Endodermal cell (in vitro differentiated cells): ENCODE measurements at regions not wholly inside any gene's neighbourhood (a gene's known extent, or its start where the extent isn't known, plus 50 kb on each side); places are given as distances from the start of the nearest gene placed in this dataset.
"Not testable (repeated sequence)": the region's sequence is repeated elsewhere in the genome, so short reads cannot be mapped to it uniquely, and the experiment has no call there.

Experiments used
- DNase-seq: peaks from one replicate; pipeline ENCODE4 v3.0.0-alpha.2; 2017
- H3K27ac ChIP-seq: 2 replicates; pipeline ENCODE4 v1.5.1; 2013; ENCODE audit warnings: mild to moderate bottlenecking, low read depth, low read length, moderate library complexity
- H3K27me3 ChIP-seq: 2 replicates; pipeline ENCODE4 v1.6.1; 2013; ENCODE audit warnings: mild to moderate bottlenecking, low read length, moderate library complexity; ENCODE audit not compliant: insufficient read depth, control insufficient read depth, poor library complexity, severe bottlenecking
- H3K36me3 ChIP-seq: 2 replicates; pipeline ENCODE4 v1.7.0; 2013; ENCODE audit warnings: mild to moderate bottlenecking, low read length, moderate library complexity; ENCODE audit not compliant: control insufficient read depth, insufficient read depth
- H3K4me1 ChIP-seq: one replicate; pipeline ENCODE4 v1.7.0; 2013; ENCODE audit warnings: low read length; ENCODE audit not compliant: control insufficient read depth, insufficient read depth
- H3K4me3 ChIP-seq: 2 replicates; pipeline ENCODE4 v1.5.1; 2013; ENCODE audit warnings: mild to moderate bottlenecking, low read length, moderate library complexity
- H3K9ac ChIP-seq: 2 replicates; pipeline ENCODE4 v1.6.1; 2013; ENCODE audit warnings: mild to moderate bottlenecking, low read length, moderate library complexity; ENCODE audit not compliant: poor library complexity, severe bottlenecking; ENCODE audit errors: extremely low read depth
- H3K9me3 ChIP-seq: 2 replicates; pipeline ENCODE4 v1.6.1; 2013; ENCODE audit warnings: mild to moderate bottlenecking, low read length, moderate library complexity; ENCODE audit not compliant: control insufficient read depth
- H3K27ac Mint-ChIP-seq: 2 replicates; pipeline ENCODE4 v1.8.0; 2020; ENCODE audit warnings: mixed read lengths
- H3K27me3 Mint-ChIP-seq: 2 replicates; pipeline ENCODE4 v1.8.0; 2021; ENCODE audit warnings: mild to moderate bottlenecking, mixed read lengths; ENCODE audit not compliant: insufficient read depth
- H3K36me3 Mint-ChIP-seq: 2 replicates; pipeline ENCODE4 v1.8.0; 2020; ENCODE audit warnings: low read depth, mixed read lengths
- H3K4me1 Mint-ChIP-seq: 2 replicates; pipeline ENCODE4 v1.8.0; 2020; ENCODE audit warnings: mixed read lengths
- H3K4me3 Mint-ChIP-seq: 2 replicates; pipeline ENCODE4 v1.8.0; 2020; ENCODE audit warnings: mild to moderate bottlenecking, moderate library complexity, mixed read lengths
- H3K9me3 Mint-ChIP-seq: 2 replicates; pipeline ENCODE4 v1.8.0; 2020; ENCODE audit warnings: mild to moderate bottlenecking, mixed read lengths
- WGBS, 2 experiments: methylation state at CpG; one replicate each; pipeline versions ENCODE4 v1.1.5 to v1.1.7; 2013; ENCODE audit warnings: missing lambda C conversion rate in 2 of 2, mixed read lengths in 1 of 2; ENCODE audit not compliant: insufficient coverage in 1 of 2, insufficient read length in 1 of 2; 5-methylcytosine and 5-hydroxymethylcytosine counted together
- TF ChIP-seq, protein P1 (sequence below): fragments of 200-600 bp; sonication (generic); conservative IDR thresholded peaks from 2 replicates; pipeline ENCODE4 v1.5.0; 2021; ENCODE audit warnings: antibody characterized with exemption, mild to moderate bottlenecking

- no peak overlapping the region for H3K4me3 Mint-ChIP-seq
- H3K27ac Mint-ChIP-seq = no peak overlapping the region
Measured at GRCh38 chr6:51318674-51319073, 500.0 kb downstream of the TFAP2B start.

GRCh38 chr6:51321477-51321876 lies 502.8 kb downstream of the TFAP2B start:
- WGBS, 2 experiments = 93 to 96% methylated on average over 2 to 3 of the region's 3 CpGs
- H3K9ac ChIP-seq = not testable (repeated sequence)

More at GRCh38 chr6:51318674-51319073, 500.0 kb downstream of the TFAP2B start:
- H3K27me3 Mint-ChIP-seq = no peaks in the 10 kb centered on the region
- no peak overlapping the region for H3K4me3 ChIP-seq
- H3K27ac ChIP-seq = no peak overlapping the region
- H3K9ac ChIP-seq = no peak overlapping the region
- peaks cover 16% of the 10 kb centered on the region for H3K9me3 Mint-ChIP-seq
- no peaks in the 10 kb centered on the region for H3K36me3 Mint-ChIP-seq
- DNase-seq = no peak
- no peaks in the 10 kb centered on the region for H3K27me3 ChIP-seq
- TF ChIP-seq, protein P1, sequence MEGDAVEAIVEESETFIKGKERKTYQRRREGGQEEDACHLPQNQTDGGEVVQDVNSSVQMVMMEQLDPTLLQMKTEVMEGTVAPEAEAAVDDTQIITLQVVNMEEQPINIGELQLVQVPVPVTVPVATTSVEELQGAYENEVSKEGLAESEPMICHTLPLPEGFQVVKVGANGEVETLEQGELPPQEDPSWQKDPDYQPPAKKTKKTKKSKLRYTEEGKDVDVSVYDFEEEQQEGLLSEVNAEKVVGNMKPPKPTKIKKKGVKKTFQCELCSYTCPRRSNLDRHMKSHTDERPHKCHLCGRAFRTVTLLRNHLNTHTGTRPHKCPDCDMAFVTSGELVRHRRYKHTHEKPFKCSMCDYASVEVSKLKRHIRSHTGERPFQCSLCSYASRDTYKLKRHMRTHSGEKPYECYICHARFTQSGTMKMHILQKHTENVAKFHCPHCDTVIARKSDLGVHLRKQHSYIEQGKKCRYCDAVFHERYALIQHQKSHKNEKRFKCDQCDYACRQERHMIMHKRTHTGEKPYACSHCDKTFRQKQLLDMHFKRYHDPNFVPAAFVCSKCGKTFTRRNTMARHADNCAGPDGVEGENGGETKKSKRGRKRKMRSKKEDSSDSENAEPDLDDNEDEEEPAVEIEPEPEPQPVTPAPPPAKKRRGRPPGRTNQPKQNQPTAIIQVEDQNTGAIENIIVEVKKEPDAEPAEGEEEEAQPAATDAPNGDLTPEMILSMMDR = no peak
- 70 to 76% methylated on average over 4 to 5 of the region's 5 CpGs for WGBS, 2 experiments
- no peaks in the 10 kb centered on the region for H3K4me1 Mint-ChIP-seq
- no peaks in the 10 kb centered on the region for H3K36me3 ChIP-seq
- H3K9me3 ChIP-seq = peaks cover 16% of the 10 kb centered on the region
- H3K4me1 ChIP-seq = no peaks in the 10 kb centered on the region

GRCh38 chr6:51322505-51322904 lies 503.8 kb downstream of the TFAP2B start:
- no peaks in the 10 kb centered on the region for H3K36me3 ChIP-seq
- no peaks in the 10 kb centered on the region for H3K4me1 ChIP-seq
- DNase-seq = no peak
- Mint-ChIP-seq H3K27ac (no peak overlapping the region), H3K27me3 (no peaks in the 10 kb centered on the region), H3K36me3 (no peaks in the 10 kb centered on the region), H3K4me3 (no peak overlapping the region), H3K4me1 (no peaks in the 10 kb centered on the region), H3K9me3 (peaks cover 16% of the 10 kb centered on the region)
- H3K27me3 ChIP-seq = no peaks in the 10 kb centered on the region
- H3K9me3 ChIP-seq = peaks cover 16% of the 10 kb centered on the region
- no peak overlapping the region for H3K9ac ChIP-seq
- no peak overlapping the region for H3K4me3 ChIP-seq
- no peak overlapping the region for H3K27ac ChIP-seq
- TF ChIP-seq, protein P1 = no peak

More at GRCh38 chr6:51321477-51321876, 502.8 kb downstream of the TFAP2B start:
- H3K36me3 ChIP-seq, H3K4me3 Mint-ChIP-seq, H3K27ac ChIP-seq, H3K27me3 ChIP-seq, H3K36me3 Mint-ChIP-seq, H3K4me1 Mint-ChIP-seq, H3K27me3 Mint-ChIP-seq, DNase-seq, H3K27ac Mint-ChIP-seq, H3K4me1 ChIP-seq, H3K4me3 ChIP-seq: not testable (repeated sequence)
- H3K9me3 Mint-ChIP-seq = peaks cover 16% of the 10 kb centered on the region
- H3K9me3 ChIP-seq = peaks cover 16% of the 10 kb centered on the region

GRCh38 chr6:51323056-51323455 lies 504.4 kb downstream of the TFAP2B start:
- Histone ChIP-seq H3K9me3 (peaks cover 16% of the 10 kb centered on the region), H3K36me3 (no peaks in the 10 kb centered on the region), H3K27me3 (no peaks in the 10 kb centered on the region), H3K4me3 (no peak overlapping the region), H3K4me1 (no peaks in the 10 kb centered on the region), H3K27ac (no peak overlapping the region), H3K9ac (no peak overlapping the region)
- no peaks in the 10 kb centered on the region for H3K27me3 Mint-ChIP-seq
- no peaks in the 10 kb centered on the region for H3K4me1 Mint-ChIP-seq
- TF ChIP-seq, protein P1 = no peak
- no peak for DNase-seq
- H3K27ac Mint-ChIP-seq = no peak overlapping the region
- WGBS, 2 experiments = 50 to 60% methylated on average over 1 of the region's 1 CpG
- H3K9me3 Mint-ChIP-seq = peaks cover 16% of the 10 kb centered on the region
- H3K4me3 Mint-ChIP-seq = no peak overlapping the region
- H3K36me3 Mint-ChIP-seq = no peaks in the 10 kb centered on the region
